Adrenal gland (tissue), 9 donors: ENCODE measurements at regions not wholly inside any gene's neighbourhood (a gene's known extent, or its start where the extent isn't known, plus 50 kb on each side); places are given as distances from the start of the nearest gene placed in this dataset.
"Not testable (repeated sequence)": the region's sequence is repeated elsewhere in the genome, so short reads cannot be mapped to it uniquely, and the experiment has no call there.

ENCODE experiments used
- DNase-seq, 7 donors: peaks; one replicate each; pipeline ENCODE4 v3.0.0-alpha.2; 2019 to 2020
- H3K27ac ChIP-seq, 5 donors: fragments of 200-600 bp; sonication (generic) in 4 of 5; 1 replicate in 3 of 5; 2 replicates in 2 of 5; pipeline versions ENCODE4 v1.5.1 to v1.8.0; 2016 to 2020; ENCODE audit warnings: mild to moderate bottlenecking in 1 of 5
- H3K27me3 ChIP-seq: fragments of 200-600 bp; 2 replicates; pipeline ENCODE4 v1.8.0; 2021
- H3K36me3 ChIP-seq, 2 donors: fragments of 200-600 bp; replicated peaks in 1 of 2; 1 replicate in 1 of 2; 2 replicates in 1 of 2; pipeline versions ENCODE4 v1.5.1 to v1.8.0; 2018 to 2022
- H3K4me1 ChIP-seq, 2 donors: fragments of 200-600 bp; replicated peaks in 1 of 2; 1 replicate in 1 of 2; 2 replicates in 1 of 2; pipeline versions ENCODE4 v1.5.1 to v1.8.0; 2018 to 2021
- H3K4me3 ChIP-seq, 4 donors: fragments of 200-600 bp; sonication (generic) in 3 of 4; one replicate each; pipeline ENCODE4 v1.5.1; 2016 to 2018
- H3K9me3 ChIP-seq, 3 donors: fragments of 200-600 bp; sonication (generic) in 1 of 3; replicated peaks in 1 of 3; 1 replicate in 2 of 3; 2 replicates in 1 of 3; pipeline versions ENCODE4 v1.5.1 to v1.8.0; 2016 to 2021
- CTCF ChIP-seq, 6 experiments: fragments of 450-650 bp in 4 of 6; fragments of 200-600 bp in 2 of 6; sonication (generic) in 1 of 6; IDR thresholded peaks; 1 replicate in 5 of 6; 2 replicates in 1 of 6; pipeline versions ENCODE4 v1.5.1 to v1.8.0; 2016 to 2021; ENCODE audit warnings: antibody characterized with exemption in 6 of 6, mild to moderate bottlenecking in 2 of 6, moderate library complexity in 1 of 6
- POLR2A ChIP-seq, 2 donors: fragments of 450-650 bp; IDR thresholded peaks; one replicate each; pipeline ENCODE4 v1.6.1; 2017; ENCODE audit warnings: antibody characterized with exemption in 2 of 2, mild to moderate bottlenecking in 2 of 2, moderate library complexity in 1 of 2
- WGBS, 4 donors: extraction: QIAGEN DNeasy Blood & Tissue Kit in 2 of 4; methylation state at CpG; one replicate each; pipeline versions ENCODE4 v1.1.5 to v1.1.7; 2013 to 2017; 5-methylcytosine and 5-hydroxymethylcytosine counted together
- intact Hi-C, 2 donors: fragments of 100-400 bp; cut with DNase I; formaldehyde crosslinking; loops; one replicate each; pipeline versions ENCODE4 v1.14.1 to v1.15.0; 2022 to 2023
- donor health status: healthy with polysubstance abuse.
- donor health status: Bipolar disorder and iron deficiency.
- donor health status: DM: yes; HTN: yes; CAD: no.
- donor health status: DM: no; HTN: no; CAD: no.
- donor health status: DM: no; HTN: no; CAD: no.

- TF ChIP-seq CTCF (IDR thresholded peaks at IDR 0.05) (no peak), POLR2A (IDR thresholded peaks at IDR 0.05) (no peak)
- intact Hi-C loops, result no loop called here
- 75 to 92% (median 79%) methylated on average over 1 of the region's 1 CpG for WGBS, 4 donors
- Histone ChIP-seq H3K27ac (no peak overlapping the region), H3K4me3 (no peak overlapping the region), H3K4me1 (no peaks in the 10 kb centered on the region), H3K27me3 (no peaks in the 10 kb centered on the region), H3K9me3 (no peaks in the 10 kb centered on the region), H3K36me3 (no peaks in the 10 kb centered on the region)
- no peak for DNase-seq
These were observed 621.9 kb upstream of the GHITM start for GRCh38 chr10:83517456-83517855.

- intact Hi-C loops, result no loop called here
- no peak for DNase-seq
These were observed 620.5 kb upstream of the GHITM start for GRCh38 chr10:83518779-83519178.

GRCh38 chr10:83520386-83520785, 618.9 kb upstream of the GHITM start:
- intact Hi-C loops, DNase-seq, H3K36me3 ChIP-seq, H3K9me3 ChIP-seq, H3K4me1 ChIP-seq, H3K27ac ChIP-seq, H3K4me3 ChIP-seq, H3K27me3 ChIP-seq: not testable (repeated sequence)
- 80 to 96% (median 83%) methylated on average over 10 to 11 of the region's 11 CpGs for WGBS, 4 donors

More at GRCh38 chr10:83518779-83519178, 620.5 kb upstream of the GHITM start:
- Histone ChIP-seq H3K4me3 (no peak overlapping the region), H3K4me1 (no peaks in the 10 kb centered on the region), H3K27ac (no peak overlapping the region), H3K36me3 (no peaks in the 10 kb centered on the region), H3K9me3 (no peaks in the 10 kb centered on the region), H3K27me3 (no peaks in the 10 kb centered on the region)
- no peak for TF ChIP-seq CTCF (IDR thresholded peaks at IDR 0.05)
- TF ChIP-seq POLR2A (IDR thresholded peaks at IDR 0.05), result no peak
- WGBS, 4 donors, result 65 to 76% (median 73%) methylated on average over 4 of the region's 4 CpGs

GRCh38 chr10:83522456-83522855, 616.9 kb upstream of the GHITM start:
- intact Hi-C loops, result no loop called here
- no peaks in the 10 kb centered on the region for H3K27me3 ChIP-seq
- no peaks in the 10 kb centered on the region for H3K4me1 ChIP-seq
- H3K36me3 ChIP-seq, result no peaks in the 10 kb centered on the region
- H3K4me3 ChIP-seq, result no peak overlapping the region
- H3K9me3 ChIP-seq, result no peaks in the 10 kb centered on the region
- H3K27ac ChIP-seq, result no peak overlapping the region
- no peak for TF ChIP-seq CTCF (IDR thresholded peaks at IDR 0.05)
- no peak for TF ChIP-seq POLR2A (IDR thresholded peaks at IDR 0.05)
- no peak for DNase-seq

GRCh38 chr10:83522881-83523386, 616.4 kb upstream of the GHITM start:
- WGBS, 4 donors, result 25 to 47% (median 41%) methylated on average over 3 of the region's 3 CpGs
- no peaks in the 10 kb centered on the region for H3K36me3 ChIP-seq
- H3K9me3 ChIP-seq, result peaks cover 0 to under 1% (median 0%) of the 10 kb centered on the region in 3 donors
- no peaks in the 10 kb centered on the region for H3K4me1 ChIP-seq
- intact Hi-C loops, result no loop called here
- no peaks in the 10 kb centered on the region for H3K27me3 ChIP-seq
- no peak for TF ChIP-seq CTCF (IDR thresholded peaks at IDR 0.05)
- no peak for TF ChIP-seq POLR2A (IDR thresholded peaks at IDR 0.05)
- no peak for DNase-seq
- no peak overlapping the region for H3K27ac ChIP-seq
- no peak overlapping the region for H3K4me3 ChIP-seq
